Progenitor cell of endocrine pancreas (in vitro differentiated cells): ENCODE measurements at regions not wholly inside any gene's neighbourhood (a gene's known extent, or its start where the extent isn't known, plus 50 kb on each side); places are given as distances from the start of the nearest gene placed in this dataset.

ENCODE experiments used
- DNase-seq: peaks from one replicate; pipeline ENCODE4 v3.0.0; 2021; ENCODE audit warnings: low spot score; ENCODE audit not compliant: unreplicated experiment
- H3K27ac Mint-ChIP-seq: 2 replicates; pipeline ENCODE4 v1.8.0; 2021; ENCODE audit warnings: mild to moderate bottlenecking, moderate library complexity, mixed read lengths
- H3K27me3 Mint-ChIP-seq: 2 replicates; pipeline ENCODE4 v1.8.0; 2021; ENCODE audit warnings: mixed read lengths
- H3K36me3 Mint-ChIP-seq: 2 replicates; pipeline ENCODE4 v1.8.0; 2022; ENCODE audit warnings: mixed read lengths; ENCODE audit not compliant: insufficient read depth
- H3K4me1 Mint-ChIP-seq: 2 replicates; pipeline ENCODE4 v1.8.0; 2021; ENCODE audit warnings: low read depth, mixed read lengths
- H3K4me3 Mint-ChIP-seq: 2 replicates; pipeline ENCODE4 v1.8.0; 2021; ENCODE audit warnings: low read depth, mild to moderate bottlenecking, moderate library complexity, mixed read lengths
- H3K9me3 Mint-ChIP-seq: 2 replicates; pipeline ENCODE4 v1.8.0; 2021; ENCODE audit warnings: low read depth, mixed read lengths
- CTCF ChIP-seq: fragments of 200-600 bp; sonication (generic); IDR thresholded peaks from one replicate; pipeline ENCODE4 v1.5.0; 2021; ENCODE audit warnings: antibody characterized with exemption, mild to moderate bottlenecking; ENCODE audit not compliant: unreplicated experiment

- no peaks in the 10 kb centered on the region for H3K36me3 Mint-ChIP-seq
- no peak for DNase-seq
- H3K4me3 Mint-ChIP-seq = no peak overlapping the region
- TF ChIP-seq CTCF = no peak
- H3K9me3 Mint-ChIP-seq = no peaks in the 10 kb centered on the region
- no peak overlapping the region for H3K27ac Mint-ChIP-seq
- H3K4me1 Mint-ChIP-seq = no peaks in the 10 kb centered on the region
- no peaks in the 10 kb centered on the region for H3K27me3 Mint-ChIP-seq
Measured at GRCh38 chr3:132231633-132232032, 85.6 kb upstream of the ACP3 start.

GRCh38 chr3:132232231-132232792, 84.9 kb upstream of the ACP3 start:
- H3K9me3 Mint-ChIP-seq = no peaks in the 10 kb centered on the region
- no peaks in the 10 kb centered on the region for H3K36me3 Mint-ChIP-seq
- DNase-seq = no peak
- TF ChIP-seq CTCF = no peak
- no peak overlapping the region for H3K4me3 Mint-ChIP-seq
- no peaks in the 10 kb centered on the region for H3K27me3 Mint-ChIP-seq
- no peak overlapping the region for H3K27ac Mint-ChIP-seq
- no peaks in the 10 kb centered on the region for H3K4me1 Mint-ChIP-seq

- H3K27ac Mint-ChIP-seq = no peak overlapping the region
- H3K4me1 Mint-ChIP-seq = no peaks in the 10 kb centered on the region
- H3K27me3 Mint-ChIP-seq = no peaks in the 10 kb centered on the region
- no peak overlapping the region for H3K4me3 Mint-ChIP-seq
- H3K9me3 Mint-ChIP-seq = no peaks in the 10 kb centered on the region
- no peak for TF ChIP-seq CTCF
- H3K36me3 Mint-ChIP-seq = no peaks in the 10 kb centered on the region
- no peak for DNase-seq
Measured at GRCh38 chr3:132236701-132237651, 80.2 kb upstream of the ACP3 start.

GRCh38 chr3:132237652-132238032, 79.6 kb upstream of the ACP3 start:
- no peaks in the 10 kb centered on the region for H3K27me3 Mint-ChIP-seq
- no peak overlapping the region for H3K27ac Mint-ChIP-seq
- TF ChIP-seq CTCF = no peak

GRCh38 chr3:132239587-132239986, 77.6 kb upstream of the ACP3 start:
- no peaks in the 10 kb centered on the region for H3K9me3 Mint-ChIP-seq

More at GRCh38 chr3:132237652-132238032, 79.6 kb upstream of the ACP3 start:
- H3K4me1 Mint-ChIP-seq = no peaks in the 10 kb centered on the region
- H3K36me3 Mint-ChIP-seq = no peaks in the 10 kb centered on the region
- no peak for DNase-seq
- no peaks in the 10 kb centered on the region for H3K9me3 Mint-ChIP-seq
- no peak overlapping the region for H3K4me3 Mint-ChIP-seq

More at GRCh38 chr3:132239587-132239986, 77.6 kb upstream of the ACP3 start:
- Mint-ChIP-seq H3K4me1 (no peaks in the 10 kb centered on the region), H3K27me3 (no peaks in the 10 kb centered on the region), H3K36me3 (no peaks in the 10 kb centered on the region), H3K4me3 (no peak overlapping the region), H3K27ac (no peak overlapping the region)
- TF ChIP-seq CTCF = no peak
- no peak for DNase-seq
